NT2/D1 (cell line): ENCODE measurements at regions not wholly inside any gene's neighbourhood (a gene's known extent, or its start where the extent isn't known, plus 50 kb on each side); places are given as distances from the start of the nearest gene placed in this dataset.

Source experiments
- DNase-seq: peaks from one replicate; pipeline ENCODE4 v3.0.0-alpha.2; 2011; ENCODE audit warnings: low read depth, low spot score
- H3K27me3 ChIP-seq: 2 replicates; pipeline ENCODE4 v1.6.0; 2011; ENCODE audit warnings: mild to moderate bottlenecking; ENCODE audit not compliant: insufficient read length, insufficient read depth
- H3K36me3 ChIP-seq: 2 replicates; pipeline ENCODE4 v1.6.1; 2011; ENCODE audit warnings: mild to moderate bottlenecking, low read length, mixed read lengths; ENCODE audit not compliant: insufficient read depth, insufficient read length
- H3K4me1 ChIP-seq: 2 replicates; pipeline ENCODE4 v1.5.1; 2011; ENCODE audit not compliant: insufficient read depth, insufficient read length
- H3K4me3 ChIP-seq: 2 replicates; pipeline ENCODE4 v1.5.1; 2011; ENCODE audit warnings: low read depth; ENCODE audit not compliant: insufficient read length
- H3K9ac ChIP-seq: 2 replicates; pipeline ENCODE4 v1.6.0; 2011; ENCODE audit warnings: low read depth; ENCODE audit not compliant: insufficient read length
- H3K9me3 ChIP-seq: 2 replicates; pipeline ENCODE4 v1.5.1; 2011; ENCODE audit warnings: mild to moderate bottlenecking, low read length; ENCODE audit not compliant: insufficient read depth
- SUZ12 ChIP-seq: IDR thresholded peaks from 2 replicates; pipeline ENCODE4 v1.6.1; 2011; ENCODE audit not compliant: insufficient read length, insufficient read depth; ENCODE audit errors: extremely low read depth
- YY1 ChIP-seq: IDR thresholded peaks from 2 replicates; pipeline ENCODE4 v1.6.1; 2011; ENCODE audit not compliant: insufficient read length, insufficient read depth
- ZNF274 ChIP-seq: IDR thresholded peaks from 2 replicates; pipeline ENCODE4 v1.6.1; 2011; ENCODE audit warnings: mild to moderate bottlenecking, low read depth, low read length

DNA sequence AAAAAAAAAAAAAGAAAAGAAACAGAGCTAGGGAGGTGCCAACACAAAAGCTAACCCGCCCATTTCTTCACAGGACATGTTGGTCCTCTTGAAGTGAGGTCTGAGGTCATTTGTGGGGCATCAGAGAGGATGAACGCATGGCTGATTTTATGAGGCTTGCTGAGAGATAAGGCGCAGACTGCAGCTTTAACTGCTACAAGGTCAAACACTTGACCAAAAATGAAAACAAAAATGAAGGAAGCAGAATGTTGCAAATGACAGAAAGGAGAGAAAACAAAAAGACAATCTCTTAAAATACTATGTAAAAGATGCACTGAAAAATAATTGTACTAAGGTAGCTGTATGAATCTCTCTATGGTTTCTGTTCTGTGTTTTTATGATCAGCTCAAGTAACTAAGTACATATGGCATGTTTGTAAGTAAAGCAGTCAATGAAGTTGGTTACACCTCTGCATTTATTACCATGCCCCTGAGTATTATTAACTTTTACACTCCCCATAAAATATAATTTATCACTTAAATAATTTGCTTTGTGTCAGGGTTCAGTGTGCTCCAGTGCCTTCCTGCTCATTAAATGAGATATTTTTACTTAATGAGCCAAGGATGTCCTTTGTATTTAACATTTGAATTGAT lies 249.1 kb upstream of the NR5A2 start:
- no peak overlapping the region for H3K4me3 ChIP-seq
- H3K36me3 ChIP-seq, result no peaks in the 10 kb centered on the region
- no peak for TF ChIP-seq ZNF274
- TF ChIP-seq YY1, result no peak
- no peak for TF ChIP-seq SUZ12
- no peak for DNase-seq
- H3K27me3 ChIP-seq, result no peaks in the 10 kb centered on the region
- H3K4me1 ChIP-seq, result no peaks in the 10 kb centered on the region
- no peak overlapping the region for H3K9ac ChIP-seq
- H3K9me3 ChIP-seq, result no peaks in the 10 kb centered on the region

GRCh38 chr1:199780091-199780490 lies 247.4 kb upstream of the NR5A2 start:
- no peaks in the 10 kb centered on the region for H3K9me3 ChIP-seq
- no peaks in the 10 kb centered on the region for H3K4me1 ChIP-seq
- no peaks in the 10 kb centered on the region for H3K27me3 ChIP-seq
- no peak overlapping the region for H3K4me3 ChIP-seq
- H3K9ac ChIP-seq, result no peak overlapping the region
- DNase-seq, result no peak
- H3K36me3 ChIP-seq, result no peaks in the 10 kb centered on the region
- TF ChIP-seq YY1 (no peak), ZNF274 (no peak), SUZ12 (no peak)

GRCh38 chr1:199780948-199781670 lies 246.4 kb upstream of the NR5A2 start:
- no peak for DNase-seq
- Histone ChIP-seq H3K9ac (no peak overlapping the region), H3K36me3 (no peaks in the 10 kb centered on the region), H3K27me3 (no peaks in the 10 kb centered on the region), H3K4me1 (no peaks in the 10 kb centered on the region), H3K9me3 (no peaks in the 10 kb centered on the region), H3K4me3 (no peak overlapping the region)
- TF ChIP-seq YY1 (no peak), SUZ12 (no peak), ZNF274 (no peak)

- Histone ChIP-seq H3K27me3 (no peaks in the 10 kb centered on the region), H3K4me3 (no peak overlapping the region), H3K9me3 (no peaks in the 10 kb centered on the region), H3K4me1 (no peaks in the 10 kb centered on the region), H3K9ac (no peak overlapping the region), H3K36me3 (no peaks in the 10 kb centered on the region)
- no peak for TF ChIP-seq ZNF274
- TF ChIP-seq SUZ12, result no peak
- no peak for TF ChIP-seq YY1
- DNase-seq, result no peak
Measured at GRCh38 chr1:199784138-199784895, 243.2 kb upstream of the NR5A2 start.

DNA sequence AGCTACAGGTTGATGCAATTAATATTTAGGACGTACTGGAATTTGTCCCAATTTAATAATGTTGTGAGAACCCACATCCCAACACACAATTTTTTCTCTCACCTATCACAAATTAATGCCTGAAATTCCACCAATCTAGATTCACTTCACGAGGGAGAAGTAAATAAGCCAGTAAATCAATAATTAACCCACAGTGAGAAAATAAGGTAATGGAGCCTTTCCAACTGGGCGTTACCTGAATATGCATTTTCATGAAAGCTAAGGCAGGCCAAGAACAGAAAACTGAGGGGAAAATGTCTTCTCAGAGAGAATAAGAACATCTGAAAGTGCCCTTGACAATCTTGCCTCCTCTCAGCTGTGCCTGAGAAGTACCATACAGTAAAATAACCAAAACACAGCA lies 240.8 kb upstream of the NR5A2 start:
- Histone ChIP-seq H3K27me3 (no peaks in the 10 kb centered on the region), H3K4me3 (no peak overlapping the region), H3K36me3 (no peaks in the 10 kb centered on the region), H3K4me1 (no peaks in the 10 kb centered on the region), H3K9ac (no peak overlapping the region), H3K9me3 (no peaks in the 10 kb centered on the region)
- no peak for TF ChIP-seq YY1
- no peak for TF ChIP-seq ZNF274
- no peak for TF ChIP-seq SUZ12
- DNase-seq, result no peak

- Histone ChIP-seq H3K9ac (no peak overlapping the region), H3K27me3 (no peaks in the 10 kb centered on the region), H3K36me3 (no peaks in the 10 kb centered on the region), H3K4me1 (no peaks in the 10 kb centered on the region), H3K9me3 (no peaks in the 10 kb centered on the region), H3K4me3 (no peak overlapping the region)
- TF ChIP-seq YY1 (no peak), SUZ12 (no peak), ZNF274 (no peak)
- no peak for DNase-seq
Measured at GRCh38 chr1:199789141-199789540, 238.4 kb upstream of the NR5A2 start.

DNA sequence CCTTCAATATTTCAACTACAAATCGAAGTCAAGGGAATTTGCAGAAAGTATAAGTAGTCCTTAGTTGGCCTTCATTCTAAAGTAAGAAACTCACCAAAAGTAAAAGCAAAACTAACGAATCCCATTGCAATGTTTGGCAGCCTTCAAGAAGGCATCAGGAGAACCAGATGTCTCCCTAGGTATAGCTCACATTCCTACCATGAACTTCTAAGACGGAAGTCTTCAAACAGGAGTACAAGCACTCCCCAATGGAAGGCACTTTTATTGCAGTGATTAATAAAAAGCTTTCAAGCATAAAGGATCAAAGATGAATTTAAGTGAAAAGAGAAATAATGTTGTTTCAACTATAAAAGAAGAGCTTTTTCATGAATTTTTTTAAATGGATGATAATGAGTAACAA lies 236.0 kb upstream of the NR5A2 start:
- no peak for TF ChIP-seq ZNF274
- TF ChIP-seq SUZ12, result no peak
- TF ChIP-seq YY1, result no peak

More for the DNA sequence above, 236.0 kb upstream of the NR5A2 start:
- H3K4me3 ChIP-seq, result no peak overlapping the region
- no peaks in the 10 kb centered on the region for H3K27me3 ChIP-seq
- H3K9me3 ChIP-seq, result no peaks in the 10 kb centered on the region
- no peaks in the 10 kb centered on the region for H3K4me1 ChIP-seq
- H3K36me3 ChIP-seq, result no peaks in the 10 kb centered on the region
- no peak for DNase-seq
- no peak overlapping the region for H3K9ac ChIP-seq
